ENCODE measurements at regions not wholly inside any gene's neighbourhood (a gene's known extent, or its start where the extent isn't known, plus 50 kb on each side); places are given as distances from the start of the nearest gene placed in this dataset.

GRCh38 chr6:18752278-18753068 lies 365.3 kb downstream of the RNF144B start:
- H3K4me1 Mint-ChIP-seq (ENCODE audit: low read depth): no peaks in the 10 kb centered on the region
- no peaks in the 10 kb centered on the region for H3K36me3 ChIP-seq (ENCODE audit: insufficient read depth, low read length)
- CTCF ChIA-PET: no interaction called here

GRCh38 chr6:18753076-18753475 lies 365.9 kb downstream of the RNF144B start:
- CTCF ChIA-PET: no interaction called here
- Mint-ChIP-seq H3K9me3 (no peaks in the 10 kb centered on the region), H3K27me3 (peaks cover 7% of the 10 kb centered on the region), H3K27ac (no peak overlapping the region), H3K4me1 (ENCODE audit: low read depth) (no peaks in the 10 kb centered on the region), H3K4me3 (no peak overlapping the region), H3K36me3 (ENCODE audit: low read depth) (no peaks in the 10 kb centered on the region)
- intact Hi-C loops (cut with DNase I, micrococcal nuclease): no loop called here
- ATAC-seq (ENCODE audit: poor library complexity) (no peak), DNase-seq (no peak)
- Histone ChIP-seq H3K27ac (ENCODE audit: low read depth in 1 of 2, low read length in 2 of 2) (no peak overlapping the region), H3K4me3 (ENCODE audit: low read length) (no peak overlapping the region), H3K9me3 (ENCODE audit: control insufficient read depth in 1 of 2, insufficient read depth in 1 of 2, low read length in 2 of 2) (peaks cover 0 to 3% of the 10 kb centered on the region in 2 experiments), H3K4me1 (ENCODE audit: insufficient read depth, low read length) (no peaks in the 10 kb centered on the region), H3K36me3 (ENCODE audit: insufficient read depth, low read length) (no peaks in the 10 kb centered on the region), H3K27me3 (ENCODE audit: control insufficient read depth in 1 of 2, insufficient read depth in 2 of 2, low read length in 2 of 2) (no peaks in the 10 kb centered on the region)
- POLR2A ChIA-PET: no interaction called here
- TF ChIP-seq CTCF (IDR thresholded peaks at IDR 0.05): no peak

More at GRCh38 chr6:18752278-18753068, 365.3 kb downstream of the RNF144B start:
- ATAC-seq (ENCODE audit: poor library complexity): no peak
- no peak overlapping the region for H3K4me3 Mint-ChIP-seq
- Histone ChIP-seq H3K27me3 (ENCODE audit: control insufficient read depth in 1 of 2, insufficient read depth in 2 of 2, low read length in 2 of 2) (no peaks in the 10 kb centered on the region), H3K4me1 (ENCODE audit: insufficient read depth, low read length) (no peaks in the 10 kb centered on the region), H3K9me3 (ENCODE audit: control insufficient read depth in 1 of 2, insufficient read depth in 1 of 2, low read length in 2 of 2) (peaks cover 0 to 3% of the 10 kb centered on the region in 2 experiments), H3K27ac (ENCODE audit: low read depth in 1 of 2, low read length in 2 of 2) (no peak overlapping the region), H3K4me3 (ENCODE audit: low read length) (no peak overlapping the region)
- H3K27me3 Mint-ChIP-seq: peaks cover 7% of the 10 kb centered on the region
- H3K36me3 Mint-ChIP-seq (ENCODE audit: low read depth): no peaks in the 10 kb centered on the region
- no peaks in the 10 kb centered on the region for H3K9me3 Mint-ChIP-seq
- no peak overlapping the region for H3K27ac Mint-ChIP-seq
- intact Hi-C loops (cut with DNase I, micrococcal nuclease): no loop called here
- TF ChIP-seq CTCF (IDR thresholded peaks at IDR 0.05): no peak
- POLR2A ChIA-PET: no interaction called here
- DNase-seq: no peak

- H3K9me3 Mint-ChIP-seq: peaks cover 9% of the 10 kb centered on the region
- no peaks in the 10 kb centered on the region for H3K9me3 ChIP-seq (ENCODE audit: control insufficient read depth in 1 of 2, insufficient read depth in 1 of 2, low read length in 2 of 2)
- H3K36me3 ChIP-seq (ENCODE audit: insufficient read depth, low read length): no peaks in the 10 kb centered on the region
- no peaks in the 10 kb centered on the region for H3K4me1 Mint-ChIP-seq (ENCODE audit: low read depth)
- H3K27me3 Mint-ChIP-seq: no peaks in the 10 kb centered on the region
- H3K4me1 ChIP-seq (ENCODE audit: insufficient read depth, low read length): no peaks in the 10 kb centered on the region
- H3K27ac Mint-ChIP-seq: no peak overlapping the region
- ATAC-seq (ENCODE audit: poor library complexity) (no peak), DNase-seq (no peak)
- H3K27ac ChIP-seq (ENCODE audit: low read depth in 1 of 2, low read length in 2 of 2): no peak overlapping the region
- intact Hi-C loops (cut with DNase I, micrococcal nuclease): no loop called here
- TF ChIP-seq CTCF (IDR thresholded peaks at IDR 0.05): no peak
- H3K4me3 Mint-ChIP-seq: no peak overlapping the region
- no peaks in the 10 kb centered on the region for H3K27me3 ChIP-seq (ENCODE audit: control insufficient read depth in 1 of 2, insufficient read depth in 2 of 2, low read length in 2 of 2)
- H3K36me3 Mint-ChIP-seq (ENCODE audit: low read depth): no peaks in the 10 kb centered on the region
- CTCF ChIA-PET: no interaction called here
- POLR2A ChIA-PET: no interaction called here
- H3K4me3 ChIP-seq (ENCODE audit: low read length): no peak overlapping the region
Observed at GRCh38 chr6:18763086-18763485, 375.9 kb downstream of the RNF144B start.

All from CD4-positive, alpha-beta T cell (primary cell).